ENCODE measurements at regions not wholly inside any gene's neighbourhood (a gene's known extent, or its start where the extent isn't known, plus 50 kb on each side); places are given as distances from the start of the nearest gene placed in this dataset.

GRCh38 chr10:108797573-108797972, 1125.7 kb downstream of the XPNPEP1 start:
- TF ChIP-seq LEF1 (IDR thresholded peaks at IDR 0.05; ENCODE audit: borderline replicate concordance) (no peak), L3MBTL2 (conservative IDR thresholded peaks at IDR 0.05) (no peak), SUZ12 (IDR thresholded peaks at IDR 0.05) (no peak), ELF4 (IDR thresholded peaks at IDR 0.05) (no peak), ZNF384 (IDR thresholded peaks at IDR 0.05) (no peak), BHLHE40 (IDR thresholded peaks at IDR 0.05; ENCODE audit: borderline replicate concordance) (no peak), FOXA1 (IDR thresholded peaks at IDR 0.05) (no peak), NFRKB (IDR thresholded peaks at IDR 0.05) (no peak), SP1 (IDR thresholded peaks at IDR 0.05) (no peak), FOXM1 (IDR thresholded peaks at IDR 0.05; ENCODE audit: borderline replicate concordance) (no peak)
- ChIA-PET CTCF (no interaction called here), POLR2A (no interaction called here)
- no peak for DNase-seq (ENCODE audit: extremely low spot score)

- ChIA-PET CTCF (no interaction called here), POLR2A (no interaction called here)
- TF ChIP-seq BHLHE40 (IDR thresholded peaks at IDR 0.05; ENCODE audit: borderline replicate concordance) (no peak), CTBP1 (IDR thresholded peaks at IDR 0.05; ENCODE audit: borderline replicate concordance) (no peak), ZNF384 (IDR thresholded peaks at IDR 0.05) (no peak), HDGF (IDR thresholded peaks at IDR 0.05; ENCODE audit: borderline replicate concordance) (no peak), SP1 (IDR thresholded peaks at IDR 0.05) (no peak), FOXK2 (IDR thresholded peaks at IDR 0.05) (no peak), TARDBP (IDR thresholded peaks at IDR 0.05) (no peak), FOXM1 (IDR thresholded peaks at IDR 0.05; ENCODE audit: borderline replicate concordance) (no peak), PKNOX1 (IDR thresholded peaks at IDR 0.05) (no peak), SUZ12 (IDR thresholded peaks at IDR 0.05) (no peak), FOXA1 (IDR thresholded peaks at IDR 0.05) (no peak), ARNT (IDR thresholded peaks at IDR 0.05) (no peak), L3MBTL2 (conservative IDR thresholded peaks at IDR 0.05) (no peak), LEF1 (IDR thresholded peaks at IDR 0.05; ENCODE audit: borderline replicate concordance) (no peak), NFRKB (IDR thresholded peaks at IDR 0.05) (no peak)
- no peak for DNase-seq (ENCODE audit: extremely low spot score)
Observed at GRCh38 chr10:108791794-108792474, 1131.4 kb downstream of the XPNPEP1 start.

- CTCF ChIA-PET: no interaction called here
- no peak for DNase-seq (ENCODE audit: extremely low spot score)
Observed at GRCh38 chr10:108791030-108791429, 1132.3 kb downstream of the XPNPEP1 start.

GRCh38 chr10:108789919-108790318, 1133.4 kb downstream of the XPNPEP1 start:
- ChIA-PET POLR2A (no interaction called here), CTCF (interaction anchor here (0.9 kb wide), 1 partner anchor 30 kb away, joined by 4 read pairs; no protein-coding TSS in a partner anchor)
- DNase-seq (ENCODE audit: extremely low spot score): no peak
- TF ChIP-seq FOXM1 (IDR thresholded peaks at IDR 0.05; ENCODE audit: borderline replicate concordance) (no peak), ELF4 (IDR thresholded peaks at IDR 0.05) (no peak), HDGF (IDR thresholded peaks at IDR 0.05; ENCODE audit: borderline replicate concordance) (no peak), ZNF384 (IDR thresholded peaks at IDR 0.05) (no peak), SUZ12 (IDR thresholded peaks at IDR 0.05) (no peak), SP1 (IDR thresholded peaks at IDR 0.05) (no peak), TARDBP (IDR thresholded peaks at IDR 0.05) (no peak), FOXK2 (IDR thresholded peaks at IDR 0.05) (no peak), BHLHE40 (IDR thresholded peaks at IDR 0.05; ENCODE audit: borderline replicate concordance) (no peak), NFRKB (IDR thresholded peaks at IDR 0.05) (no peak), CTBP1 (IDR thresholded peaks at IDR 0.05; ENCODE audit: borderline replicate concordance) (no peak), FOXA1 (IDR thresholded peaks at IDR 0.05) (no peak)

More at GRCh38 chr10:108791030-108791429, 1132.3 kb downstream of the XPNPEP1 start:
- TF ChIP-seq L3MBTL2 (conservative IDR thresholded peaks at IDR 0.05) (no peak), BHLHE40 (IDR thresholded peaks at IDR 0.05; ENCODE audit: borderline replicate concordance) (no peak), FOXK2 (IDR thresholded peaks at IDR 0.05) (no peak), LEF1 (IDR thresholded peaks at IDR 0.05; ENCODE audit: borderline replicate concordance) (no peak), SUZ12 (IDR thresholded peaks at IDR 0.05) (no peak), ARNT (IDR thresholded peaks at IDR 0.05) (no peak), ZNF384 (IDR thresholded peaks at IDR 0.05) (no peak)
- POLR2A ChIA-PET: no interaction called here

- ChIA-PET CTCF (interaction anchor here (0.9 kb wide), 1 partner anchor 29 kb away, joined by 4 read pairs; no protein-coding TSS in a partner anchor), POLR2A (no interaction called here)
- no peak for TF ChIP-seq L3MBTL2 (conservative IDR thresholded peaks at IDR 0.05)
- TF ChIP-seq CTBP1 (IDR thresholded peaks at IDR 0.05; ENCODE audit: borderline replicate concordance): no peak
- no peak for DNase-seq (ENCODE audit: extremely low spot score)
Observed at GRCh38 chr10:108789336-108789735, 1134.0 kb downstream of the XPNPEP1 start.

- no peak for TF ChIP-seq NFRKB (IDR thresholded peaks at IDR 0.05)
- no peak for TF ChIP-seq BHLHE40 (IDR thresholded peaks at IDR 0.05; ENCODE audit: borderline replicate concordance)
- TF ChIP-seq FOXK2 (IDR thresholded peaks at IDR 0.05): no peak
- no peak for TF ChIP-seq LEF1 (IDR thresholded peaks at IDR 0.05; ENCODE audit: borderline replicate concordance)
- no peak for TF ChIP-seq FOXA1 (IDR thresholded peaks at IDR 0.05)
- no peak for TF ChIP-seq SP1 (IDR thresholded peaks at IDR 0.05)
- no peak for TF ChIP-seq CTBP1 (IDR thresholded peaks at IDR 0.05; ENCODE audit: borderline replicate concordance)
- TF ChIP-seq PKNOX1 (IDR thresholded peaks at IDR 0.05): no peak
- TF ChIP-seq SUZ12 (IDR thresholded peaks at IDR 0.05): no peak
- no peak for TF ChIP-seq HDGF (IDR thresholded peaks at IDR 0.05; ENCODE audit: borderline replicate concordance)
- DNase-seq (ENCODE audit: extremely low spot score): no peak
- ChIA-PET POLR2A (no interaction called here), CTCF (no interaction called here)
Observed at GRCh38 chr10:108788891-108789290, 1134.4 kb downstream of the XPNPEP1 start.

GRCh38 chr10:108787932-108788331, 1135.4 kb downstream of the XPNPEP1 start:
- TF ChIP-seq ZNF384 (IDR thresholded peaks at IDR 0.05) (no peak), NFRKB (IDR thresholded peaks at IDR 0.05) (no peak), FOXK2 (IDR thresholded peaks at IDR 0.05) (no peak), SUZ12 (IDR thresholded peaks at IDR 0.05) (no peak), L3MBTL2 (conservative IDR thresholded peaks at IDR 0.05) (no peak), ARNT (IDR thresholded peaks at IDR 0.05) (no peak), FOXA1 (IDR thresholded peaks at IDR 0.05) (no peak), LEF1 (IDR thresholded peaks at IDR 0.05; ENCODE audit: borderline replicate concordance) (no peak), FOXM1 (IDR thresholded peaks at IDR 0.05; ENCODE audit: borderline replicate concordance) (no peak), SP1 (IDR thresholded peaks at IDR 0.05) (no peak), HDGF (IDR thresholded peaks at IDR 0.05; ENCODE audit: borderline replicate concordance) (no peak), BHLHE40 (IDR thresholded peaks at IDR 0.05; ENCODE audit: borderline replicate concordance) (no peak), CTBP1 (IDR thresholded peaks at IDR 0.05; ENCODE audit: borderline replicate concordance) (no peak), ELF4 (IDR thresholded peaks at IDR 0.05) (no peak), PKNOX1 (IDR thresholded peaks at IDR 0.05) (no peak), TARDBP (IDR thresholded peaks at IDR 0.05) (no peak)
- DNase-seq (ENCODE audit: extremely low spot score): no peak
- CTCF ChIA-PET: no interaction called here
- POLR2A ChIA-PET: no interaction called here

All from HEK293T (cell line).